ENCODE measurements at regions not wholly inside any gene's neighbourhood (a gene's known extent, or its start where the extent isn't known, plus 50 kb on each side); places are given as distances from the start of the nearest gene placed in this dataset.

DNA sequence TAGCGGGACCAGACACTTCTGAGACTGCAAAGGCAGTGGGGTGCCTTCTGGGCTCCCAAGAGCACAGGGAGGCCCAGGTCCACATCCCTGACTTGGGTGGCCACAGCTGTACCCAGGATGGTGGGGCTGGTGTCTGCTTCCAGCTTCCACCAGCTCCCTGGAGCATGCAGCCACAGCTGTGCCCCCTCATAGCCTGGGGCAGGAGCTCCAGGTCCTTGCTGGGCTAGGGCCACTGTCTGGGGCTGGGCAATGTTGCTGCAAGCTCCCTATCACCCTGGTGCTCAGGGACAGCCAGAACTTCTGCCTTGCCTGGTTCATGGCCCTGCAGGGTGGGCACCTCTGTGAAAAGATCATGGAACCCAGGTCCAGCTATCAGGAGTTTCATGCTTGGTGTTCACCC lies 673.9 kb downstream of the SH3BGRL start:
- H3K9me3 ChIP-seq (ENCODE audit: control insufficient read depth in 4 of 4, low read length in 3 of 4): peaks cover 0 to 27% (median 10%) of the 10 kb centered on the region in 4 donors
- no peaks in the 10 kb centered on the region for H3K36me3 ChIP-seq (ENCODE audit: control insufficient read depth in 4 of 4, insufficient read depth in 3 of 4, low read depth in 1 of 4, low read length in 3 of 4)
- WGBS: 85% methylated on average over 1 of the region's 1 CpG
- H3K27ac ChIP-seq (ENCODE audit: low read depth in 1 of 2, low read length in 2 of 2): no peak overlapping the region
- H3K4me3 ChIP-seq (ENCODE audit: low read depth in 1 of 3, low read length in 3 of 3): no peak overlapping the region
- H3K27me3 ChIP-seq (ENCODE audit: control insufficient read depth in 4 of 4, insufficient read depth in 4 of 4, low read length in 3 of 4): no peaks in the 10 kb centered on the region
- TF ChIP-seq JUND (IDR thresholded peaks at IDR 0.05) (no peak), NR2F2 (IDR thresholded peaks at IDR 0.05) (no peak), TAF1 (conservative IDR thresholded peaks at IDR 0.05) (no peak), YY1 (IDR thresholded peaks at IDR 0.05) (no peak), FOXA2 (IDR thresholded peaks at IDR 0.05) (no peak), SP1 (IDR thresholded peaks at IDR 0.05) (no peak), HNF4G (IDR thresholded peaks at IDR 0.05) (no peak), RAD21 (IDR thresholded peaks at IDR 0.05) (no peak), EGR1 (IDR thresholded peaks at IDR 0.05; ENCODE audit: low read depth in 2 of 2) (no peak), HNF4A (conservative IDR thresholded peaks at IDR 0.05) (no peak), GABPA (IDR thresholded peaks at IDR 0.05 in 1 of 2, conservative IDR thresholded peaks at IDR 0.05 in 1 of 2) (no peak), FOXA1 (IDR thresholded peaks at IDR 0.05) (no peak), RXRA (IDR thresholded peaks at IDR 0.05) (no peak)
- TF ChIP-seq, protein P1, sequence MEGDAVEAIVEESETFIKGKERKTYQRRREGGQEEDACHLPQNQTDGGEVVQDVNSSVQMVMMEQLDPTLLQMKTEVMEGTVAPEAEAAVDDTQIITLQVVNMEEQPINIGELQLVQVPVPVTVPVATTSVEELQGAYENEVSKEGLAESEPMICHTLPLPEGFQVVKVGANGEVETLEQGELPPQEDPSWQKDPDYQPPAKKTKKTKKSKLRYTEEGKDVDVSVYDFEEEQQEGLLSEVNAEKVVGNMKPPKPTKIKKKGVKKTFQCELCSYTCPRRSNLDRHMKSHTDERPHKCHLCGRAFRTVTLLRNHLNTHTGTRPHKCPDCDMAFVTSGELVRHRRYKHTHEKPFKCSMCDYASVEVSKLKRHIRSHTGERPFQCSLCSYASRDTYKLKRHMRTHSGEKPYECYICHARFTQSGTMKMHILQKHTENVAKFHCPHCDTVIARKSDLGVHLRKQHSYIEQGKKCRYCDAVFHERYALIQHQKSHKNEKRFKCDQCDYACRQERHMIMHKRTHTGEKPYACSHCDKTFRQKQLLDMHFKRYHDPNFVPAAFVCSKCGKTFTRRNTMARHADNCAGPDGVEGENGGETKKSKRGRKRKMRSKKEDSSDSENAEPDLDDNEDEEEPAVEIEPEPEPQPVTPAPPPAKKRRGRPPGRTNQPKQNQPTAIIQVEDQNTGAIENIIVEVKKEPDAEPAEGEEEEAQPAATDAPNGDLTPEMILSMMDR (IDR thresholded peaks at IDR 0.05; ENCODE audit: low read depth, low read length, missing input control): no peak
- TF ChIP-seq, protein P2, sequence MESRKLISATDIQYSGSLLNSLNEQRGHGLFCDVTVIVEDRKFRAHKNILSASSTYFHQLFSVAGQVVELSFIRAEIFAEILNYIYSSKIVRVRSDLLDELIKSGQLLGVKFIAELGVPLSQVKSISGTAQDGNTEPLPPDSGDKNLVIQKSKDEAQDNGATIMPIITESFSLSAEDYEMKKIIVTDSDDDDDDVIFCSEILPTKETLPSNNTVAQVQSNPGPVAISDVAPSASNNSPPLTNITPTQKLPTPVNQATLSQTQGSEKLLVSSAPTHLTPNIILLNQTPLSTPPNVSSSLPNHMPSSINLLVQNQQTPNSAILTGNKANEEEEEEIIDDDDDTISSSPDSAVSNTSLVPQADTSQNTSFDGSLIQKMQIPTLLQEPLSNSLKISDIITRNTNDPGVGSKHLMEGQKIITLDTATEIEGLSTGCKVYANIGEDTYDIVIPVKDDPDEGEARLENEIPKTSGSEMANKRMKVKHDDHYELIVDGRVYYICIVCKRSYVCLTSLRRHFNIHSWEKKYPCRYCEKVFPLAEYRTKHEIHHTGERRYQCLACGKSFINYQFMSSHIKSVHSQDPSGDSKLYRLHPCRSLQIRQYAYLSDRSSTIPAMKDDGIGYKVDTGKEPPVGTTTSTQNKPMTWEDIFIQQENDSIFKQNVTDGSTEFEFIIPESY (IDR thresholded peaks at IDR 0.05): no peak
- TF ChIP-seq, protein P3, sequence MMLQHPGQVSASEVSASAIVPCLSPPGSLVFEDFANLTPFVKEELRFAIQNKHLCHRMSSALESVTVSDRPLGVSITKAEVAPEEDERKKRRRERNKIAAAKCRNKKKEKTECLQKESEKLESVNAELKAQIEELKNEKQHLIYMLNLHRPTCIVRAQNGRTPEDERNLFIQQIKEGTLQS (IDR thresholded peaks at IDR 0.05): no peak
- TF ChIP-seq, protein P4, sequence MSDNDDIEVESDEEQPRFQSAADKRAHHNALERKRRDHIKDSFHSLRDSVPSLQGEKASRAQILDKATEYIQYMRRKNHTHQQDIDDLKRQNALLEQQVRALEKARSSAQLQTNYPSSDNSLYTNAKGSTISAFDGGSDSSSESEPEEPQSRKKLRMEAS (IDR thresholded peaks at IDR 0.05): no peak
- TF ChIP-seq, protein P5, sequence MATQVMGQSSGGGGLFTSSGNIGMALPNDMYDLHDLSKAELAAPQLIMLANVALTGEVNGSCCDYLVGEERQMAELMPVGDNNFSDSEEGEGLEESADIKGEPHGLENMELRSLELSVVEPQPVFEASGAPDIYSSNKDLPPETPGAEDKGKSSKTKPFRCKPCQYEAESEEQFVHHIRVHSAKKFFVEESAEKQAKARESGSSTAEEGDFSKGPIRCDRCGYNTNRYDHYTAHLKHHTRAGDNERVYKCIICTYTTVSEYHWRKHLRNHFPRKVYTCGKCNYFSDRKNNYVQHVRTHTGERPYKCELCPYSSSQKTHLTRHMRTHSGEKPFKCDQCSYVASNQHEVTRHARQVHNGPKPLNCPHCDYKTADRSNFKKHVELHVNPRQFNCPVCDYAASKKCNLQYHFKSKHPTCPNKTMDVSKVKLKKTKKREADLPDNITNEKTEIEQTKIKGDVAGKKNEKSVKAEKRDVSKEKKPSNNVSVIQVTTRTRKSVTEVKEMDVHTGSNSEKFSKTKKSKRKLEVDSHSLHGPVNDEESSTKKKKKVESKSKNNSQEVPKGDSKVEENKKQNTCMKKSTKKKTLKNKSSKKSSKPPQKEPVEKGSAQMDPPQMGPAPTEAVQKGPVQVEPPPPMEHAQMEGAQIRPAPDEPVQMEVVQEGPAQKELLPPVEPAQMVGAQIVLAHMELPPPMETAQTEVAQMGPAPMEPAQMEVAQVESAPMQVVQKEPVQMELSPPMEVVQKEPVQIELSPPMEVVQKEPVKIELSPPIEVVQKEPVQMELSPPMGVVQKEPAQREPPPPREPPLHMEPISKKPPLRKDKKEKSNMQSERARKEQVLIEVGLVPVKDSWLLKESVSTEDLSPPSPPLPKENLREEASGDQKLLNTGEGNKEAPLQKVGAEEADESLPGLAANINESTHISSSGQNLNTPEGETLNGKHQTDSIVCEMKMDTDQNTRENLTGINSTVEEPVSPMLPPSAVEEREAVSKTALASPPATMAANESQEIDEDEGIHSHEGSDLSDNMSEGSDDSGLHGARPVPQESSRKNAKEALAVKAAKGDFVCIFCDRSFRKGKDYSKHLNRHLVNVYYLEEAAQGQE (IDR thresholded peaks at IDR 0.05): no peak
- no peaks in the 10 kb centered on the region for H3K4me1 ChIP-seq (ENCODE audit: control insufficient read depth in 4 of 4, insufficient read depth in 4 of 4, low read length in 3 of 4)
- DNase-seq (ENCODE audit: low spot score): no peak
- no peak overlapping the region for H3K9ac ChIP-seq (ENCODE audit: low read depth in 1 of 2, low read length in 2 of 2)

Measured in liver (tissue), 8 donors.